NOMO-1 treated with DMSO at 0.1 percent for 48 hours (cell line): ENCODE measurements at regions not wholly inside any gene's neighbourhood (a gene's known extent, or its start where the extent isn't known, plus 50 kb on each side); places are given as distances from the start of the nearest gene placed in this dataset.

Source experiments
- DNase-seq: peaks from one replicate; lab custom pipeline; 2025; ENCODE audit not compliant: unreplicated experiment; lab: John Stamatoyannopoulos, UW

DNA sequence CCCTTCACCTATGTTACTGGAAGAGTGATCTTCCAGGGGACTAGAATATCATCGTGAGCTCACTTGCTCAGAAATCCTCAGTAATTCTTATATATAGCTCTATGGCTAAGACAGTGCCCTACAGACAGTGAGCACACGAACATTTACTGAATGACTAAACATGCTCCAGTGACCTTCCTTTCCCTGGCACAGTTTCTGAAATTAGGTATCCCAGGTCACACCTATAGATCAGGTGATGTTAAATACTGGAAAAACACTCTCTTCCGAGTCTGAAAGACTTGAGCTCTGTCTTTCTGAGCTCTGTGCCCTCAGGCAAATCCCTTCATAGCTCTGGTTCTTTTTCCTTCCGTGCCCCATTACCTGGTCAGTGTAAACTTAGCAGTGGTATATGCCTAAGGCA is 239.4 kb upstream of the LRIG1 start:
- DNase-seq: no peak

DNA sequence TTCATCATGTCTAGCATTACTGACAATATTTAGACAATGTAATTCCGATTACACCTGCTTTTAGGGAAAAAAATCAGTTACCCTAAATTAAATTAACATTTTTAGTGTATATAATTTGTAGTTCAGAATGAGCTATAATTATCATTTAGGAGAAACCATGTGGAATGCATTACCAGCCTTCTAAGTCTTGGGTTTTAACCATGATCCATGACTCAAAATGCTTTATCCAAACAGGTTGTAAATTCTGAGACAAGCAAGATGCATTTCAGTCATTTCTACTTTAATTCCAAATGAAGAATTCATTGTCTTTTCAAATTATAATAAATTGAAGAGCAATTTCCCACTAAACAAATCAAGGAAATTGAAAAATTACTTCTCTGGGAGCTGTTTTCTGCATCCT is 243.7 kb upstream of the LRIG1 start:
- DNase-seq: no peak

GRCh38 chr3:66744986-66745385 is 244.2 kb upstream of the LRIG1 start:
- no peak for DNase-seq

- DNase-seq: no peak
Measured at GRCh38 chr3:66747261-66747660, 246.4 kb upstream of the LRIG1 start.

DNA sequence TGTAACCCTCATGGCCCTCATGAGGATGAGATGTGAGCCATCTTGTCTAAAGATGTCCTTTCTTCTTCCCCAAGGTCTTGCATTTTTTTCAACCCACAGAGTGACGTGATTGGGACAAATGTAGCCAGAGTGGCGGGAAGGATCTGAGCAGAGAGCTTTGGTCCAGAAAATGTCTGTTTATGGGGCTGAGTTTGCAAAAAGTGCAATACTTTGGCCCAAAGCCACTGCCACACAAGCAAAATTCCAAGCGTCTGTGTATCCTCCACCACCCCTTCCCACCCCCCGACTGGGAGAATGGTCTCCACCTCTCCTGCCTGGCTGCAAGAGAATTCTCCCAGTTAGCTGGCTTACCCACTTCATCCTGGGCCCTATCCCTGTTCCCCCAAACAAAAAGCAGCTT is 246.9 kb upstream of the LRIG1 start:
- DNase-seq: no peak

- no peak for DNase-seq
Measured at GRCh38 chr3:66748175-66748876, 247.5 kb upstream of the LRIG1 start.

GRCh38 chr3:66751842-66752241 is 246.3 kb upstream of the KBTBD8 start:
- DNase-seq: no peak

GRCh38 chr3:66753670-66754069 is 244.4 kb upstream of the KBTBD8 start:
- no peak for DNase-seq

- DNase-seq: no peak
Measured at GRCh38 chr3:66754613-66755012, 243.5 kb upstream of the KBTBD8 start.

DNA sequence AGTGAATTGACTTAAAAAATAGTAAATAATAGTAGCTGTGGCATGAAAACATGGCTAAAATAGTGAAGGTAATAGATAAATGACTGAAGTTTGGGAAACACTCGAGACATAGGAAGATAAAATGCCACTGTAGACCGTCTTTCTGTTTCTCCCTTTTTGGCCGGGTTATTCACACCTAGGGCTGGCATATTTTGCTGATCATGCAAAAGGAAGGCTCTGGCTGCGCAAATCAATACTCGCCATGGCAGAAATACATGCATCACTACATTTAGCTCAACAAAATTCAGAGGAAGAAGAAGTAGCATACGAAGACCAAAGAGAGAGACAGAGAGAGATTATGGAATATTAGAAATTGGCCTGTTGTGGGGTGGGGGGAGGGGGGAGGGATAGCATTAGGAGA is 242.2 kb upstream of the KBTBD8 start:
- no peak for DNase-seq

- no peak for DNase-seq
Measured at GRCh38 chr3:66756468-66757036, 241.6 kb upstream of the KBTBD8 start.

- no peak for DNase-seq
Measured at GRCh38 chr3:66761093-66761780, 236.9 kb upstream of the KBTBD8 start.

DNA sequence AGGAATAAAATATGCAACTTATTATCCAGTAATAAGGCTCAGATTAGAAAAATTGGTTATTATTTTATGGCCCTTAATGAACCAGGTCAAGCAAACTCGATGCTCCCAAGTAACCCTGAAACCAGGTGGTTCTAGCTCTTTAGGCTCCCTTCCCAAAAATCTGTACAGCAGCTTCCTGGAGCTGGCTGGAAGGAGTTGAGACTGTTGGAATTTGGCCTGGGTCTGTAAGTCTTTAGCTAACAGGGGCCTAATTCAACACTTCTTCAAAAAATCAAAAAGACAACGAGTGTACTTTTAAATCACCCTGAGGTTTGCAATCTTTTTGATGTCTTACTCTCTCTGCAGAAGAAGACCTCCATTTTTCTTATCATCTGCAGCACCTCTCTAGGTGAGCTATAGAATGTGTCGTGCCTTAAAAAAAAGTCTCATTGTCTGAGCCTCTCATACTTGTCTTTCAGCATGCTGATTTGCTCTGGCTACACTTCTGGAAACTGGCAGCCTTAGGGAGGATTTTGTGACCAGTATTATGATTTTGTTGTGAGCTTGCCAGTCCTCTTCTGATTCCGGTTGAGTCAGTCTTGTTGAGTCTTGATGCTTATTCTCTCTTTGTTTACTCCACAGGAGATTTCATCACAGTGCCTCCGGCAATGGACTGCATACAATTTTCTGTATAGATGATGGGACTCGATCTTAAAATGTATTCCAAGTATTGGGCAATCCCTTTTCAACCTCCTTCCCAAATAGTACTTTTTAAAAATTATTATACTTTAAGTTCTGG is 235.0 kb upstream of the KBTBD8 start:
- no peak for DNase-seq

DNA sequence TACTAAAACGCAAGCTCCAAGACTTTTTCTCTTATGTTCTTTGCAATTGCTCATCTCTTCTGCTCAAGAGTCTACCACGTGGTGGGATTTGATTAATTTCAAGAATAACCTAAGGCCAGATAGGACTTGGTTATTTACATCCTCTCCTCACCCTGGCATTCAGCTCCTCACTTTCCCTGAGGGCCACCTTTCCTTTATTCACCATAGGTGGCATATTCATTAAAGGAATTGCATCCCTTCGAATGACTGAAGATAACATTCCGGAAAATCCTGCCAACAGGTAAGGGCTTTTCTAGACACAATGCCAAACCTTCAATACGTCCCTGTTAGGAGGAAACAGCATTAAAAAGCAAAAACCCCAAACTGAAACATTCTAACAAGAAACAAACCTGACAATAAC is 220.0 kb upstream of the KBTBD8 start:
- DNase-seq: no peak

- DNase-seq: no peak
Measured at GRCh38 chr3:66778777-66779176, 219.3 kb upstream of the KBTBD8 start.

DNA sequence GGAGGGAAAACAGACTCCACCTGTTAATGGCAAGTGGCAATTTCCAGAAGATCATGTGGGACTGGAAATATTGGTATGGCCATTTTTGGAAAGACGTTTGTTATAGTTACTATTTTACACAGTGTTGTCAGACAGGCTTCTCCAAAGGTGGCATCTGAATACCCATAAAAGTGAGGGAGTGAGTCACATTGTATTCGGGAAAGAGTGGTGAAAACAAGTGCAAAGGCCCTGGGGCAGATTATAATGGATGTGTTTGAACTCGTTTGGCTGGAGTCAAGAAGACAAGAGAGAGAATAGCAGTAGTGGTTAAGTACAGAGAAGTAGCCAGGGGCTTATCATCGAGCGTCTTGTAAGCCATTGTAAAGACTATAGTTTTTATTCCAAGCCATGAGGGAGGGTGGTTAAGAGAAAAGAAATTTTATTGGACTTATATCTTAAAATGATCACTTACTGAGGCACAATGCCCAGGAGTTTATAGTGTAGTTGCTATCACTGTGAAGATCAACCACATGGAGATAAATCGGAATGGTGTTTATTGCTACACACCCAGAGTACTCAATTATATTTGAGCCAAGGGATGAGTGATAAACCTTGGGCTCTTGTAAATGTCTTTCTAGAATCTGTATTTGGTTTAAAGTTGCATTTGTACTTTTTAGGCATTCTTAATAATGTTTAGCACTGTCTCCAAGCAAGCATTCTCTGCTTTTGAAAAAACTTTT is 212.8 kb upstream of the KBTBD8 start:
- DNase-seq: no peak

DNA sequence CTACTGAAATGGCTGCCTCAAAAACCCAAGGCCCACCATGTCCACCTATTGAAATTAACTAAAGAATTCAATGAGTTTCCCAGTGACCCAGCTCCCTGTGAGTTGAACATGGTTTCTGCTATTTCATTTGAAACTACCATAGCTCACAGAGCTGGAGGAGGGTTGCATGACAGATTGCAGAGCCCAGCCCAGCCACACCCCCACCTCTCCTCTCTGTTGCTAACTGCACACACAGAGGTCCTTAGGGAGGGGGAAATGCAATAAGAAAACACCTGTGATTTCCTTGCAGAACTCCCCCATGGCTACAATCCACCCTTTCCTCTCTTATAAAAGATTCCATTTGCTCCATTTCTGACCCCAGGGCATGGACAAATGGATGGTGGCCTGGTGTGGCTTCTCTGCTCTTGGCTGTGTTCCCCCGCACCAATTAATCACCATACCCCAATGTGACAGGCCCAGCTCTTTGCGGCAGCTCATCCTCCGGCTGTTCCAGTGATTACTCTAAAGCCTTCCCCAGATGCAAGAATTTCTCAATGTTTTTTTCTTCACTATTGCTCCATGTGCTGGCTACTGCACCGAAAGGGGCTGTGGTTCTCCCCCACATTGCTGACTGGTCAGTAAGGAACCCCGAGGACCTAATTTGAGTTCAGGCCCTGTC is 208.4 kb upstream of the KBTBD8 start:
- DNase-seq: no peak

DNA sequence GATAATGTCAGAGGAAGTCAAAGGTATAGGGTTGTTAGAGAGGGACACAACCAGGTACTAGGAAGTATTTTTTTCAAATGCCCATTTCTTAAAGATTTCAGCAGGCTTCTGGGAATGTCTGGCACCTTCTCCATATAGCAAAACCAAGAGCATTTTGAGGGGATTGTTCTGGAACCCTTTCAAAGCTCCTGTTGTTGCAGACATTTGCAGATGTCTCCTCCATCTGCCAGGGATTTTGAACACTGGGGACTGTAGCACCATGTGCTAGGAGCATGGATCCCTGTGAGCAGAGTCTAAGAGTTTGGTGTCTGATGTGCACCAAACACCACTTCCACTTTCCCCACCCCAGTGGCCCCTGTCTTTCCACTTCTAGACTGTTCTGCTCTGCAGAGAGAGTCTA is 206.0 kb upstream of the KBTBD8 start:
- DNase-seq: no peak

DNA sequence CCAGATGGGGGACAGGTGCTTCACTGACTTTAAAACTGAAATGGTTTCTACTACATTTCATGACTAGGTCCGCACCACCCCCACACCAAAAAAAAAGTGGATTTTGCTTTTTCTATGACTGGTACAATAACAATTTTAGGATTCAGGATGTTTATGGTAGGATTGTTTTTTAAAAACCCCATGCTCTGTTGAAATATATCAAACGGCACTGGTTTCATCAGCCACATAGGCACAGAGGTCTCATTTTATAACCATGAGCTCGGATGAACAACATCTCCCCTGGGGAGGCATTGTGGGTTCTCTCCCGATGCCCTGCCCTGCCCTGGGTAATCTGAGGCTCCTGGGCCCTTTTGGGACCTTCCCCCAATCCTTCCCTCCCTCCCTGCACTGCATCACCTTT is 202.7 kb upstream of the KBTBD8 start:
- no peak for DNase-seq

GRCh38 chr3:66796343-66796742 is 201.8 kb upstream of the KBTBD8 start:
- DNase-seq: no peak
